ENCODE measurements at regions not wholly inside any gene's neighbourhood (a gene's known extent, or its start where the extent isn't known, plus 50 kb on each side); places are given as distances from the start of the nearest gene placed in this dataset.

GRCh38 chr7:91796122-91796521 is 84.4 kb downstream of the MTERF1 start:
- H3K9me2 ChIP-seq (ENCODE audit: insufficient read depth, low read length), result no peaks in the 10 kb centered on the region
- no peaks in the 10 kb centered on the region for H4K20me1 ChIP-seq (ENCODE audit: insufficient read depth)
- TF ChIP-seq CTCF (IDR thresholded peaks at IDR 0.05; ENCODE audit: poor library complexity, severe bottlenecking) (no peak), POLR2AphosphoS5 (IDR thresholded peaks at IDR 0.05) (no peak), EZH2 (IDR thresholded peaks at IDR 0.05; ENCODE audit: borderline replicate concordance, insufficient read depth, low read length, poor library complexity, severe bottlenecking) (no peak), EP300 (conservative IDR thresholded peaks at IDR 0.05; ENCODE audit: poor library complexity, severe bottlenecking) (no peak), REST (IDR thresholded peaks at IDR 0.05; ENCODE audit: borderline replicate concordance) (no peak), MXI1 (conservative IDR thresholded peaks at IDR 0.05; ENCODE audit: poor library complexity, severe bottlenecking) (no peak), SMC3 (conservative IDR thresholded peaks at IDR 0.05; ENCODE audit: poor library complexity) (no peak), RAD21 (conservative IDR thresholded peaks at IDR 0.05) (no peak), TAF1 (IDR thresholded peaks at IDR 0.05; ENCODE audit: low read depth) (no peak)
- H3K36me3 ChIP-seq (ENCODE audit: insufficient read depth, low read length), result no peaks in the 10 kb centered on the region
- no peak overlapping the region for H2AFZ ChIP-seq (ENCODE audit: low read depth, low read length)
- H3K79me2 ChIP-seq (replicated peaks; ENCODE audit: insufficient read depth, low read length), result no peaks in the 10 kb centered on the region
- no peaks in the 10 kb centered on the region for H3K27me3 ChIP-seq (ENCODE audit: insufficient read depth, low read depth, low read length)
- H3K4me3 ChIP-seq (ENCODE audit: low read length), result no peak overlapping the region
- H3F3A ChIP-seq (ENCODE audit: insufficient read depth, low read length, poor library complexity, severe bottlenecking), result no peaks in the 10 kb centered on the region
- no peak overlapping the region for H3K27ac ChIP-seq (ENCODE audit: low read length)
- H3K4me2 ChIP-seq (ENCODE audit: low read length), result no peak overlapping the region
- no peak overlapping the region for H3K9ac ChIP-seq (ENCODE audit: low read length)
- no peaks in the 10 kb centered on the region for H3K9me3 ChIP-seq (ENCODE audit: low read length)

- no peak overlapping the region for H2AFZ ChIP-seq (ENCODE audit: low read depth, low read length)
- no peaks in the 10 kb centered on the region for H3K9me2 ChIP-seq (ENCODE audit: insufficient read depth, low read length)
- no peaks in the 10 kb centered on the region for H3F3A ChIP-seq (ENCODE audit: insufficient read depth, low read length, poor library complexity, severe bottlenecking)
- no peaks in the 10 kb centered on the region for H4K20me1 ChIP-seq (ENCODE audit: insufficient read depth)
- no peak overlapping the region for H3K27ac ChIP-seq (ENCODE audit: low read length)
- H3K79me2 ChIP-seq (replicated peaks; ENCODE audit: insufficient read depth, low read length), result no peaks in the 10 kb centered on the region
- H3K36me3 ChIP-seq (ENCODE audit: insufficient read depth, low read length), result no peaks in the 10 kb centered on the region
- H3K9me3 ChIP-seq (ENCODE audit: low read length), result no peaks in the 10 kb centered on the region
- no peak overlapping the region for H3K4me3 ChIP-seq (ENCODE audit: low read length)
- no peak overlapping the region for H3K9ac ChIP-seq (ENCODE audit: low read length)
- no peaks in the 10 kb centered on the region for H3K27me3 ChIP-seq (ENCODE audit: insufficient read depth, low read depth, low read length)
- no peak overlapping the region for H3K4me2 ChIP-seq (ENCODE audit: low read length)
- TF ChIP-seq RAD21 (conservative IDR thresholded peaks at IDR 0.05) (no peak), MXI1 (conservative IDR thresholded peaks at IDR 0.05; ENCODE audit: poor library complexity, severe bottlenecking) (no peak), POLR2AphosphoS5 (IDR thresholded peaks at IDR 0.05) (no peak), EP300 (conservative IDR thresholded peaks at IDR 0.05; ENCODE audit: poor library complexity, severe bottlenecking) (no peak), REST (IDR thresholded peaks at IDR 0.05; ENCODE audit: borderline replicate concordance) (no peak), EZH2 (IDR thresholded peaks at IDR 0.05; ENCODE audit: borderline replicate concordance, insufficient read depth, low read length, poor library complexity, severe bottlenecking) (no peak), CTCF (IDR thresholded peaks at IDR 0.05; ENCODE audit: poor library complexity, severe bottlenecking) (no peak), SMC3 (conservative IDR thresholded peaks at IDR 0.05; ENCODE audit: poor library complexity) (no peak)
Measured at GRCh38 chr7:91798425-91798824, 82.1 kb downstream of the MTERF1 start.

All from neural cell (in vitro differentiated cells).